GM12878 (cell line): ENCODE measurements at regions not wholly inside any gene's neighbourhood (a gene's known extent, or its start where the extent isn't known, plus 50 kb on each side); places are given as distances from the start of the nearest gene placed in this dataset.

Experiments
- ATAC-seq: fragments of 200-7000 bp; cut with Tn5 transposase; 3 replicates; pipeline ENCODE4 v1.9.1; 2020; ENCODE audit warnings: mild to moderate bottlenecking, moderate library complexity
- BruUV-seq: library from RNA; stranded (reverse); fragments of 400-500 nt; replicated peaks from 2 replicates; lab custom pipeline; 2021; lab: Mats Ljungman, UMichigan
- CTCF ChIA-PET: fragments of 300-600 bp; sonication (Branson Sonifier 250); formaldehyde crosslinking; extraction: SDS; loops from one replicate; lab custom pipeline; 2021; ENCODE audit warnings: inconsistent platforms; lab: Yijun Ruan, JAX
- POLR2A ChIA-PET: fragments of 350-600 bp; formaldehyde crosslinking; extraction: SDS; loops from one replicate; lab custom pipeline; 2021; ENCODE audit warnings: inconsistent platforms; lab: Charles Lee
- RAD21 ChIA-PET: fragments of 300-600 bp; sonication (Branson Sonifier 250); formaldehyde crosslinking; loops from one replicate; lab custom pipeline; 2023; ENCODE audit warnings: antibody characterized with exemption; ENCODE audit not compliant: unreplicated experiment; lab: Charles Lee
- SMC1A ChIA-PET: fragments of 300-600 bp; sonication (Branson Sonifier 250); formaldehyde crosslinking; loops from one replicate; lab custom pipeline; 2023; ENCODE audit not compliant: unreplicated experiment, uncharacterized antibody; lab: Charles Lee
- DNase-seq: peaks from one replicate; pipeline ENCODE4 v3.0.0-alpha.2; 2011; ENCODE audit warnings: low read depth, low spot score
- FAIRE-seq: peaks from 3 replicates; lab custom pipeline; 2011; peaks lifted over from hg19 to GRCh38; lab: Jason Lieb, UNC
- H2AFZ ChIP-seq: 2 replicates; pipeline ENCODE4 v1.6.0; 2011; ENCODE audit warnings: low read depth, low read length, control low read depth; ENCODE audit not compliant: control insufficient read depth
- H3K27ac ChIP-seq: 2 replicates; pipeline ENCODE4 v1.5.1; 2011; ENCODE audit warnings: control low read depth; ENCODE audit not compliant: control insufficient read depth, insufficient read depth
- H3K27me3 ChIP-seq, 2 experiments: replicated peaks in 1 of 2; 2 replicates each; pipeline versions ENCODE4 v1.6.0 to v1.6.1; 2011; ENCODE audit warnings: low read length in 1 of 2; ENCODE audit not compliant: control insufficient read depth in 2 of 2, insufficient read depth in 2 of 2
- H3K36me3 ChIP-seq, 2 experiments: 2 replicates each; pipeline ENCODE4 v1.5.1; 2011; ENCODE audit warnings: low read length in 1 of 2; ENCODE audit not compliant: control insufficient read depth in 2 of 2, insufficient read depth in 2 of 2
- H3K4me1 ChIP-seq: 2 replicates; pipeline ENCODE4 v1.6.1; 2011; ENCODE audit warnings: mild to moderate bottlenecking, low read length, moderate library complexity, mixed read lengths; ENCODE audit not compliant: control insufficient read depth, insufficient read depth
- H3K4me2 ChIP-seq: 2 replicates; pipeline ENCODE4 v1.6.0; 2011; ENCODE audit warnings: control low read depth; ENCODE audit not compliant: control insufficient read depth, insufficient read depth
- H3K4me3 ChIP-seq: fragments of 200-600 bp; sonication (generic); 2 replicates; pipeline ENCODE4 v1.5.1; 2016
- H3K79me2 ChIP-seq: 2 replicates; pipeline ENCODE4 v1.6.0; 2011; ENCODE audit warnings: low read length; ENCODE audit not compliant: control insufficient read depth, insufficient read depth
- H3K9ac ChIP-seq: 2 replicates; pipeline ENCODE4 v1.8.0; 2011; ENCODE audit warnings: low read length, control low read depth, mixed read lengths; ENCODE audit not compliant: control insufficient read depth, insufficient read depth
- H3K9me3 ChIP-seq: replicated peaks from 3 replicates; pipeline ENCODE4 v1.5.1; 2011; ENCODE audit warnings: mild to moderate bottlenecking, low read length; ENCODE audit not compliant: control insufficient read depth, insufficient read depth
- H4K20me1 ChIP-seq: 2 replicates; pipeline ENCODE4 v1.6.0; 2011; ENCODE audit not compliant: control insufficient read depth, insufficient read depth
- IRF4 ChIP-seq: IDR thresholded peaks from 2 replicates; pipeline ENCODE4 v1.6.1; 2011; ENCODE audit warnings: low read depth, low read length
- KAT2A ChIP-seq: conservative IDR thresholded peaks from 2 replicates; pipeline ENCODE4 v1.6.1; 2011; ENCODE audit warnings: low read depth, low read length; ENCODE audit not compliant: control insufficient read depth
- MEF2B ChIP-seq: fragments of 450-650 bp; IDR thresholded peaks from 2 replicates; pipeline ENCODE4 v1.6.1; 2018; ENCODE audit warnings: mild to moderate bottlenecking, moderate library complexity; ENCODE audit not compliant: partially characterized antibody, poor library complexity, severe bottlenecking
- SREBF1 ChIP-seq: IDR thresholded peaks from 2 replicates; pipeline ENCODE4 v1.6.1; 2012; ENCODE audit warnings: mild to moderate bottlenecking, low read length
- WRNIP1 ChIP-seq: IDR thresholded peaks from 2 replicates; pipeline ENCODE4 v1.6.1; 2011; ENCODE audit warnings: low read depth, low read length, improper control_type of control experiment, borderline replicate concordance
- ZNF274 ChIP-seq: IDR thresholded peaks from one replicate; pipeline ENCODE4 v1.8.0; 2011; ENCODE audit not compliant: insufficient read length, insufficient read depth
- WGBS: methylation state at CpG from one replicate; pipeline ENCODE4 v1.1.6; 2016; ENCODE audit warnings: low lambda C conversion rate; ENCODE audit not compliant: insufficient replicate concordance, insufficient coverage; ENCODE audit errors: missing lambda C conversion rate; 5-methylcytosine and 5-hydroxymethylcytosine counted together
- in situ Hi-C: fragments of 300-500 bp; cut with MboI; formaldehyde crosslinking; loops from 9 replicates; pipeline ENCODE4 v1.14.3; 2018; ENCODE audit warnings: mixed read lengths
- intact Hi-C: fragments of 100-400 bp; cut with micrococcal nuclease; formaldehyde crosslinking; loops from one replicate; pipeline ENCODE4 v1.14.2; 2022; ENCODE audit not compliant: unreplicated experiment
- TF ChIP-seq, protein P1 (sequence below): IDR thresholded peaks from 2 replicates; pipeline ENCODE4 v1.6.1; 2012; ENCODE audit warnings: improper control_type of control experiment, low read depth, low read length; ENCODE audit not compliant: insufficient replicate concordance
- TF ChIP-seq, protein P2 (sequence below): fragments of 450-650 bp; IDR thresholded peaks from 2 replicates; pipeline ENCODE4 v1.6.1; 2017; ENCODE audit warnings: low read depth, mild to moderate bottlenecking, moderate library complexity
- TF ChIP-seq, protein P3 (sequence below): fragments of 450-650 bp; conservative IDR thresholded peaks from 2 replicates; pipeline ENCODE4 v1.6.1; 2017; ENCODE audit warnings: mild to moderate bottlenecking, moderate library complexity
- TF ChIP-seq, protein P4 (sequence below): fragments of 450-650 bp; formaldehyde crosslinking; IDR thresholded peaks from 2 replicates; pipeline ENCODE4 v1.5.0; 2022; ENCODE audit warnings: mild to moderate bottlenecking, missing genetic modification characterization

DNA sequence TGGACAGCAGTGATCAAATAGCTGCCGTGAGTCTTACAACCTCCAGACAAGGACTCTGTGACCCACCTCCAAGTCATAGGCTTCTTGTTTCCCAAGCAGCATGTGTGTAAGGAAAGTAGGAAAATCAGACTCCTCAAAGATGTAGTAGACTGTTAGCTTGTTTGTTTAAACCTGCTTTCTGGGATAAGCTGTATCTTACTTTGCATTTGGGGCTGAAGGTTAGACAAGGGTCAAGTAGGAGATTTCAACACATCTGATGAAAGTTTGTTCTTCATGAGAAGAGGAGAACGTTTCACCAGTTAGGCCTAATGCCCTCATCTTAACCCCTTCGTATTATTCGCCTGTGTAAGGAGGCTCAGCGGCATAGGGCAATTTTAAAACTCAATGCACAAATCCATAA is 756.4 kb upstream of the NR2F2 start:
- ChIA-PET RAD21 (interaction anchor here (0.6 kb wide), 1 partner anchor 16 kb away, joined by 3 read pairs; no protein-coding TSS in a partner anchor), POLR2A (no interaction called here), SMC1A (interaction anchor here (0.6 to 1.1 kb wide), 7 partner anchors 8 to 234 kb away, joined by 3 to 5 read pairs (median 3); no protein-coding TSS in a partner anchor), CTCF (interaction anchor here (1.1 kb wide), 1 partner anchor 11 kb away, joined by 3 read pairs; no protein-coding TSS in a partner anchor)
- in situ Hi-C loops = no loop called here
- Histone ChIP-seq H3K27ac (no peak overlapping the region), H2AFZ (no peak overlapping the region), H4K20me1 (no peaks in the 10 kb centered on the region), H3K9me3 (no peaks in the 10 kb centered on the region; the same call in 2 of the 3 replicates), H3K79me2 (no peaks in the 10 kb centered on the region), H3K4me1 (no peaks in the 10 kb centered on the region), H3K27me3 (no peaks in the 10 kb centered on the region), H3K9ac (no peak overlapping the region), H3K4me3 (no peak overlapping the region), H3K4me2 (no peak overlapping the region), H3K36me3 (no peaks in the 10 kb centered on the region)
- intact Hi-C loops = no loop called here
- BruUV-seq = no TSS peak
- DNase-seq (no peak), FAIRE-seq (no peak), ATAC-seq (no peak)
- 51% methylated on average over 5 of the region's 5 CpGs for WGBS
- TF ChIP-seq, protein P1, sequence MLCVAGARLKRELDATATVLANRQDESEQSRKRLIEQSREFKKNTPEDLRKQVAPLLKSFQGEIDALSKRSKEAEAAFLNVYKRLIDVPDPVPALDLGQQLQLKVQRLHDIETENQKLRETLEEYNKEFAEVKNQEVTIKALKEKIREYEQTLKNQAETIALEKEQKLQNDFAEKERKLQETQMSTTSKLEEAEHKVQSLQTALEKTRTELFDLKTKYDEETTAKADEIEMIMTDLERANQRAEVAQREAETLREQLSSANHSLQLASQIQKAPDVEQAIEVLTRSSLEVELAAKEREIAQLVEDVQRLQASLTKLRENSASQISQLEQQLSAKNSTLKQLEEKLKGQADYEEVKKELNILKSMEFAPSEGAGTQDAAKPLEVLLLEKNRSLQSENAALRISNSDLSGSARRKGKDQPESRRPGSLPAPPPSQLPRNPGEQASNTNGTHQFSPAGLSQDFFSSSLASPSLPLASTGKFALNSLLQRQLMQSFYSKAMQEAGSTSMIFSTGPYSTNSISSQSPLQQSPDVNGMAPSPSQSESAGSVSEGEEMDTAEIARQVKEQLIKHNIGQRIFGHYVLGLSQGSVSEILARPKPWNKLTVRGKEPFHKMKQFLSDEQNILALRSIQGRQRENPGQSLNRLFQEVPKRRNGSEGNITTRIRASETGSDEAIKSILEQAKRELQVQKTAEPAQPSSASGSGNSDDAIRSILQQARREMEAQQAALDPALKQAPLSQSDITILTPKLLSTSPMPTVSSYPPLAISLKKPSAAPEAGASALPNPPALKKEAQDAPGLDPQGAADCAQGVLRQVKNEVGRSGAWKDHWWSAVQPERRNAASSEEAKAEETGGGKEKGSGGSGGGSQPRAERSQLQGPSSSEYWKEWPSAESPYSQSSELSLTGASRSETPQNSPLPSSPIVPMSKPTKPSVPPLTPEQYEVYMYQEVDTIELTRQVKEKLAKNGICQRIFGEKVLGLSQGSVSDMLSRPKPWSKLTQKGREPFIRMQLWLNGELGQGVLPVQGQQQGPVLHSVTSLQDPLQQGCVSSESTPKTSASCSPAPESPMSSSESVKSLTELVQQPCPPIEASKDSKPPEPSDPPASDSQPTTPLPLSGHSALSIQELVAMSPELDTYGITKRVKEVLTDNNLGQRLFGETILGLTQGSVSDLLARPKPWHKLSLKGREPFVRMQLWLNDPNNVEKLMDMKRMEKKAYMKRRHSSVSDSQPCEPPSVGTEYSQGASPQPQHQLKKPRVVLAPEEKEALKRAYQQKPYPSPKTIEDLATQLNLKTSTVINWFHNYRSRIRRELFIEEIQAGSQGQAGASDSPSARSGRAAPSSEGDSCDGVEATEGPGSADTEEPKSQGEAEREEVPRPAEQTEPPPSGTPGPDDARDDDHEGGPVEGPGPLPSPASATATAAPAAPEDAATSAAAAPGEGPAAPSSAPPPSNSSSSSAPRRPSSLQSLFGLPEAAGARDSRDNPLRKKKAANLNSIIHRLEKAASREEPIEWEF = no peak
- TF ChIP-seq MEF2B (no peak), WRNIP1 (no peak), SREBF1 (no peak), KAT2A (no peak), ZNF274 (no peak), IRF4 (no peak)
- TF ChIP-seq, protein P2, sequence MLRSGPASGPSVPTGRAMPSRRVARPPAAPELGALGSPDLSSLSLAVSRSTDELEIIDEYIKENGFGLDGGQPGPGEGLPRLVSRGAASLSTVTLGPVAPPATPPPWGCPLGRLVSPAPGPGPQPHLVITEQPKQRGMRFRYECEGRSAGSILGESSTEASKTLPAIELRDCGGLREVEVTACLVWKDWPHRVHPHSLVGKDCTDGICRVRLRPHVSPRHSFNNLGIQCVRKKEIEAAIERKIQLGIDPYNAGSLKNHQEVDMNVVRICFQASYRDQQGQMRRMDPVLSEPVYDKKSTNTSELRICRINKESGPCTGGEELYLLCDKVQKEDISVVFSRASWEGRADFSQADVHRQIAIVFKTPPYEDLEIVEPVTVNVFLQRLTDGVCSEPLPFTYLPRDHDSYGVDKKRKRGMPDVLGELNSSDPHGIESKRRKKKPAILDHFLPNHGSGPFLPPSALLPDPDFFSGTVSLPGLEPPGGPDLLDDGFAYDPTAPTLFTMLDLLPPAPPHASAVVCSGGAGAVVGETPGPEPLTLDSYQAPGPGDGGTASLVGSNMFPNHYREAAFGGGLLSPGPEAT = no peak
- TF ChIP-seq, protein P3, sequence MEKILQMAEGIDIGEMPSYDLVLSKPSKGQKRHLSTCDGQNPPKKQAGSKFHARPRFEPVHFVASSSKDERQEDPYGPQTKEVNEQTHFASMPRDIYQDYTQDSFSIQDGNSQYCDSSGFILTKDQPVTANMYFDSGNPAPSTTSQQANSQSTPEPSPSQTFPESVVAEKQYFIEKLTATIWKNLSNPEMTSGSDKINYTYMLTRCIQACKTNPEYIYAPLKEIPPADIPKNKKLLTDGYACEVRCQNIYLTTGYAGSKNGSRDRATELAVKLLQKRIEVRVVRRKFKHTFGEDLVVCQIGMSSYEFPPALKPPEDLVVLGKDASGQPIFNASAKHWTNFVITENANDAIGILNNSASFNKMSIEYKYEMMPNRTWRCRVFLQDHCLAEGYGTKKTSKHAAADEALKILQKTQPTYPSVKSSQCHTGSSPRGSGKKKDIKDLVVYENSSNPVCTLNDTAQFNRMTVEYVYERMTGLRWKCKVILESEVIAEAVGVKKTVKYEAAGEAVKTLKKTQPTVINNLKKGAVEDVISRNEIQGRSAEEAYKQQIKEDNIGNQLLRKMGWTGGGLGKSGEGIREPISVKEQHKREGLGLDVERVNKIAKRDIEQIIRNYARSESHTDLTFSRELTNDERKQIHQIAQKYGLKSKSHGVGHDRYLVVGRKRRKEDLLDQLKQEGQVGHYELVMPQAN = no peak
- TF ChIP-seq, protein P4, sequence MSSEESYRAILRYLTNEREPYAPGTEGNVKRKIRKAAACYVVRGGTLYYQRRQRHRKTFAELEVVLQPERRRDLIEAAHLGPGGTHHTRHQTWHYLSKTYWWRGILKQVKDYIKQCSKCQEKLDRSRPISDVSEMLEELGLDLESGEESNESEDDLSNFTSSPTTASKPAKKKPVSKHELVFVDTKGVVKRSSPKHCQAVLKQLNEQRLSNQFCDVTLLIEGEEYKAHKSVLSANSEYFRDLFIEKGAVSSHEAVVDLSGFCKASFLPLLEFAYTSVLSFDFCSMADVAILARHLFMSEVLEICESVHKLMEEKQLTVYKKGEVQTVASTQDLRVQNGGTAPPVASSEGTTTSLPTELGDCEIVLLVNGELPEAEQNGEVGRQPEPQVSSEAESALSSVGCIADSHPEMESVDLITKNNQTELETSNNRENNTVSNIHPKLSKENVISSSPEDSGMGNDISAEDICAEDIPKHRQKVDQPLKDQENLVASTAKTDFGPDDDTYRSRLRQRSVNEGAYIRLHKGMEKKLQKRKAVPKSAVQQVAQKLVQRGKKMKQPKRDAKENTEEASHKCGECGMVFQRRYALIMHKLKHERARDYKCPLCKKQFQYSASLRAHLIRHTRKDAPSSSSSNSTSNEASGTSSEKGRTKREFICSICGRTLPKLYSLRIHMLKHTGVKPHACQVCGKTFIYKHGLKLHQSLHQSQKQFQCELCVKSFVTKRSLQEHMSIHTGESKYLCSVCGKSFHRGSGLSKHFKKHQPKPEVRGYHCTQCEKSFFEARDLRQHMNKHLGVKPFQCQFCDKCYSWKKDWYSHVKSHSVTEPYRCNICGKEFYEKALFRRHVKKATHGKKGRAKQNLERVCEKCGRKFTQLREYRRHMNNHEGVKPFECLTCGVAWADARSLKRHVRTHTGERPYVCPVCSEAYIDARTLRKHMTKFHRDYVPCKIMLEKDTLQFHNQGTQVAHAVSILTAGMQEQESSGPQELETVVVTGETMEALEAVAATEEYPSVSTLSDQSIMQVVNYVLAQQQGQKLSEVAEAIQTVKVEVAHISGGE (CRISPR knock-in tag) = no peak
